DMS 273 treated with DMSO at 0.1 percent for 48 hours (cell line): ENCODE measurements at regions not wholly inside any gene's neighbourhood (a gene's known extent, or its start where the extent isn't known, plus 50 kb on each side); places are given as distances from the start of the nearest gene placed in this dataset.
A peak's percentile ranks its signal among the peaks of the same experiment; 100 is the strongest.

ENCODE experiments used
- DNase-seq: peaks from one replicate; lab custom pipeline; 2025; lab: John Stamatoyannopoulos, UW

GRCh38 chr11:13104619-13105236 is 95.6 kb downstream of the RASSF10 start:
- no peak for DNase-seq

GRCh38 chr11:13105237-13105844 is 96.2 kb downstream of the RASSF10 start:
- DNase-seq, result peak; percentile 57

- no peak for DNase-seq
Measured at GRCh38 chr11:13107544-13108044, 98.5 kb downstream of the RASSF10 start.

- no peak for DNase-seq
Measured at GRCh38 chr11:13108416-13108815, 99.3 kb downstream of the RASSF10 start.

GRCh38 chr11:13109616-13110015 is 100.5 kb downstream of the RASSF10 start:
- no peak for DNase-seq

- no peak for DNase-seq
Measured at GRCh38 chr11:13110145-13110544, 101.0 kb downstream of the RASSF10 start.

- no peak for DNase-seq
Measured at GRCh38 chr11:13110929-13111812, 102.1 kb downstream of the RASSF10 start.

- no peak for DNase-seq
Measured at GRCh38 chr11:13111813-13112130, 102.7 kb downstream of the RASSF10 start.

GRCh38 chr11:13114566-13115379 is 105.7 kb downstream of the RASSF10 start:
- no peak for DNase-seq

GRCh38 chr11:13115380-13115675 is 106.2 kb downstream of the RASSF10 start:
- DNase-seq, result no peak

GRCh38 chr11:13116491-13116890 is 107.4 kb downstream of the RASSF10 start:
- DNase-seq, result no peak

- DNase-seq, result no peak
Measured at GRCh38 chr11:13117344-13117743, 108.2 kb downstream of the RASSF10 start.

- DNase-seq, result no peak
Measured at GRCh38 chr11:13118194-13118593, 109.1 kb downstream of the RASSF10 start.

GRCh38 chr11:13118650-13119049 is 109.5 kb downstream of the RASSF10 start:
- no peak for DNase-seq

- no peak for DNase-seq
Measured at GRCh38 chr11:13119361-13119760, 110.2 kb downstream of the RASSF10 start.

GRCh38 chr11:13119941-13120520 is 110.9 kb downstream of the RASSF10 start:
- DNase-seq, result no peak

- no peak for DNase-seq
Measured at GRCh38 chr11:13120691-13121090, 111.6 kb downstream of the RASSF10 start.

- DNase-seq, result no peak
Measured at GRCh38 chr11:13126430-13126829, 117.3 kb downstream of the RASSF10 start.

GRCh38 chr11:13127161-13127560 is 118.0 kb downstream of the RASSF10 start:
- DNase-seq, result no peak

- DNase-seq, result no peak
Measured at GRCh38 chr11:13128354-13128753, 119.2 kb downstream of the RASSF10 start.

GRCh38 chr11:13134066-13134465 is 125.0 kb downstream of the RASSF10 start:
- no peak for DNase-seq

GRCh38 chr11:13134886-13135285 is 125.8 kb downstream of the RASSF10 start:
- no peak for DNase-seq
